ENCODE measurements at regions not wholly inside any gene's neighbourhood (a gene's known extent, or its start where the extent isn't known, plus 50 kb on each side); places are given as distances from the start of the nearest gene placed in this dataset.

GRCh38 chr6:49072885-49073620 lies 390.0 kb downstream of the MMUT start:
- H3K27me3 ChIP-seq (ENCODE audit: insufficient read depth, insufficient read length): no peaks in the 10 kb centered on the region
- H3K4me3 ChIP-seq (ENCODE audit: insufficient read length, low read depth): no peak overlapping the region
- H3K36me3 ChIP-seq (ENCODE audit: insufficient read depth, insufficient read length, low read length): no peaks in the 10 kb centered on the region
- H3K4me1 ChIP-seq (ENCODE audit: insufficient read depth, insufficient read length): no peaks in the 10 kb centered on the region
- H3K9me3 ChIP-seq (ENCODE audit: insufficient read depth, low read length): no peaks in the 10 kb centered on the region
- DNase-seq (ENCODE audit: low read depth, low spot score): no peak
- TF ChIP-seq SUZ12 (IDR thresholded peaks at IDR 0.05; ENCODE audit: extremely low read depth, insufficient read depth, insufficient read length): no peak
- TF ChIP-seq ZNF274 (IDR thresholded peaks at IDR 0.05; ENCODE audit: low read depth, low read length): no peak
- no peak for TF ChIP-seq YY1 (IDR thresholded peaks at IDR 0.05; ENCODE audit: insufficient read depth, insufficient read length)
- H3K9ac ChIP-seq (ENCODE audit: insufficient read length, low read depth): no peak overlapping the region

- H3K9ac ChIP-seq (ENCODE audit: insufficient read length, low read depth): no peak overlapping the region
- no peaks in the 10 kb centered on the region for H3K27me3 ChIP-seq (ENCODE audit: insufficient read depth, insufficient read length)
- no peaks in the 10 kb centered on the region for H3K9me3 ChIP-seq (ENCODE audit: insufficient read depth, low read length)
- no peak for DNase-seq (ENCODE audit: low read depth, low spot score)
- H3K4me1 ChIP-seq (ENCODE audit: insufficient read depth, insufficient read length): no peaks in the 10 kb centered on the region
- no peaks in the 10 kb centered on the region for H3K36me3 ChIP-seq (ENCODE audit: insufficient read depth, insufficient read length, low read length)
- H3K4me3 ChIP-seq (ENCODE audit: insufficient read length, low read depth): no peak overlapping the region
- no peak for TF ChIP-seq YY1 (IDR thresholded peaks at IDR 0.05; ENCODE audit: insufficient read depth, insufficient read length)
- TF ChIP-seq ZNF274 (IDR thresholded peaks at IDR 0.05; ENCODE audit: low read depth, low read length): no peak
- TF ChIP-seq SUZ12 (IDR thresholded peaks at IDR 0.05; ENCODE audit: extremely low read depth, insufficient read depth, insufficient read length): no peak
These were observed 390.9 kb downstream of the MMUT start for GRCh38 chr6:49072146-49072545.

GRCh38 chr6:49070411-49070810 lies 392.6 kb downstream of the MMUT start:
- DNase-seq (ENCODE audit: low read depth, low spot score): no peak
- Histone ChIP-seq H3K9ac (ENCODE audit: insufficient read length, low read depth) (no peak overlapping the region), H3K9me3 (ENCODE audit: insufficient read depth, low read length) (no peaks in the 10 kb centered on the region), H3K4me3 (ENCODE audit: insufficient read length, low read depth) (no peak overlapping the region), H3K36me3 (ENCODE audit: insufficient read depth, insufficient read length, low read length) (no peaks in the 10 kb centered on the region), H3K27me3 (ENCODE audit: insufficient read depth, insufficient read length) (no peaks in the 10 kb centered on the region), H3K4me1 (ENCODE audit: insufficient read depth, insufficient read length) (no peaks in the 10 kb centered on the region)
- TF ChIP-seq SUZ12 (IDR thresholded peaks at IDR 0.05; ENCODE audit: extremely low read depth, insufficient read depth, insufficient read length): no peak
- no peak for TF ChIP-seq YY1 (IDR thresholded peaks at IDR 0.05; ENCODE audit: insufficient read depth, insufficient read length)

GRCh38 chr6:49054311-49054710 lies 408.7 kb downstream of the MMUT start:
- no peaks in the 10 kb centered on the region for H3K36me3 ChIP-seq (ENCODE audit: insufficient read depth, insufficient read length, low read length)
- H3K4me3 ChIP-seq (ENCODE audit: insufficient read length, low read depth): no peak overlapping the region
- no peaks in the 10 kb centered on the region for H3K27me3 ChIP-seq (ENCODE audit: insufficient read depth, insufficient read length)
- no peaks in the 10 kb centered on the region for H3K4me1 ChIP-seq (ENCODE audit: insufficient read depth, insufficient read length)
- H3K9ac ChIP-seq (ENCODE audit: insufficient read length, low read depth): no peak overlapping the region
- no peak for TF ChIP-seq SUZ12 (IDR thresholded peaks at IDR 0.05; ENCODE audit: extremely low read depth, insufficient read depth, insufficient read length)
- TF ChIP-seq YY1 (IDR thresholded peaks at IDR 0.05; ENCODE audit: insufficient read depth, insufficient read length): no peak
- TF ChIP-seq ZNF274 (IDR thresholded peaks at IDR 0.05; ENCODE audit: low read depth, low read length): no peak
- no peak for DNase-seq (ENCODE audit: low read depth, low spot score)
- H3K9me3 ChIP-seq (ENCODE audit: insufficient read depth, low read length): no peaks in the 10 kb centered on the region

GRCh38 chr6:49052901-49053300 lies 410.2 kb downstream of the MMUT start:
- no peaks in the 10 kb centered on the region for H3K36me3 ChIP-seq (ENCODE audit: insufficient read depth, insufficient read length, low read length)
- no peaks in the 10 kb centered on the region for H3K27me3 ChIP-seq (ENCODE audit: insufficient read depth, insufficient read length)
- no peaks in the 10 kb centered on the region for H3K4me1 ChIP-seq (ENCODE audit: insufficient read depth, insufficient read length)
- no peaks in the 10 kb centered on the region for H3K9me3 ChIP-seq (ENCODE audit: insufficient read depth, low read length)
- no peak for TF ChIP-seq YY1 (IDR thresholded peaks at IDR 0.05; ENCODE audit: insufficient read depth, insufficient read length)
- no peak for TF ChIP-seq SUZ12 (IDR thresholded peaks at IDR 0.05; ENCODE audit: extremely low read depth, insufficient read depth, insufficient read length)
- no peak for TF ChIP-seq ZNF274 (IDR thresholded peaks at IDR 0.05; ENCODE audit: low read depth, low read length)
- H3K9ac ChIP-seq (ENCODE audit: insufficient read length, low read depth): no peak overlapping the region
- no peak for DNase-seq (ENCODE audit: low read depth, low spot score)
- no peak overlapping the region for H3K4me3 ChIP-seq (ENCODE audit: insufficient read length, low read depth)

GRCh38 chr6:49051281-49051680 lies 411.8 kb downstream of the MMUT start:
- Histone ChIP-seq H3K27me3 (ENCODE audit: insufficient read depth, insufficient read length) (no peaks in the 10 kb centered on the region), H3K4me3 (ENCODE audit: insufficient read length, low read depth) (no peak overlapping the region), H3K4me1 (ENCODE audit: insufficient read depth, insufficient read length) (no peaks in the 10 kb centered on the region), H3K36me3 (ENCODE audit: insufficient read depth, insufficient read length, low read length) (no peaks in the 10 kb centered on the region), H3K9me3 (ENCODE audit: insufficient read depth, low read length) (no peaks in the 10 kb centered on the region), H3K9ac (ENCODE audit: insufficient read length, low read depth) (no peak overlapping the region)
- no peak for DNase-seq (ENCODE audit: low read depth, low spot score)
- TF ChIP-seq YY1 (IDR thresholded peaks at IDR 0.05; ENCODE audit: insufficient read depth, insufficient read length) (no peak), SUZ12 (IDR thresholded peaks at IDR 0.05; ENCODE audit: extremely low read depth, insufficient read depth, insufficient read length) (no peak), ZNF274 (IDR thresholded peaks at IDR 0.05; ENCODE audit: low read depth, low read length) (no peak)

GRCh38 chr6:49050584-49050983 lies 412.5 kb downstream of the MMUT start:
- TF ChIP-seq ZNF274 (IDR thresholded peaks at IDR 0.05; ENCODE audit: low read depth, low read length): no peak
- no peak for TF ChIP-seq SUZ12 (IDR thresholded peaks at IDR 0.05; ENCODE audit: extremely low read depth, insufficient read depth, insufficient read length)
- TF ChIP-seq YY1 (IDR thresholded peaks at IDR 0.05; ENCODE audit: insufficient read depth, insufficient read length): no peak
- Histone ChIP-seq H3K9me3 (ENCODE audit: insufficient read depth, low read length) (no peaks in the 10 kb centered on the region), H3K9ac (ENCODE audit: insufficient read length, low read depth) (no peak overlapping the region), H3K36me3 (ENCODE audit: insufficient read depth, insufficient read length, low read length) (no peaks in the 10 kb centered on the region), H3K4me1 (ENCODE audit: insufficient read depth, insufficient read length) (no peaks in the 10 kb centered on the region), H3K27me3 (ENCODE audit: insufficient read depth, insufficient read length) (no peaks in the 10 kb centered on the region), H3K4me3 (ENCODE audit: insufficient read length, low read depth) (no peak overlapping the region)
- no peak for DNase-seq (ENCODE audit: low read depth, low spot score)

Measured in NT2/D1 (cell line).